22Rv1 (cell line): ENCODE measurements at regions not wholly inside any gene's neighbourhood (a gene's known extent, or its start where the extent isn't known, plus 50 kb on each side); places are given as distances from the start of the nearest gene placed in this dataset.

Experiments used
- ZFX ChIP-seq: fragments of 450-650 bp; IDR thresholded peaks from 2 replicates; pipeline ENCODE4 v1.6.1; 2017; ENCODE audit warnings: antibody characterized with exemption, borderline replicate concordance
- TF ChIP-seq, protein P1 (sequence below): fragments of 450-650 bp; IDR thresholded peaks from 2 replicates; pipeline ENCODE4 v1.5.1; 2017; ENCODE audit warnings: mild to moderate bottlenecking

DNA sequence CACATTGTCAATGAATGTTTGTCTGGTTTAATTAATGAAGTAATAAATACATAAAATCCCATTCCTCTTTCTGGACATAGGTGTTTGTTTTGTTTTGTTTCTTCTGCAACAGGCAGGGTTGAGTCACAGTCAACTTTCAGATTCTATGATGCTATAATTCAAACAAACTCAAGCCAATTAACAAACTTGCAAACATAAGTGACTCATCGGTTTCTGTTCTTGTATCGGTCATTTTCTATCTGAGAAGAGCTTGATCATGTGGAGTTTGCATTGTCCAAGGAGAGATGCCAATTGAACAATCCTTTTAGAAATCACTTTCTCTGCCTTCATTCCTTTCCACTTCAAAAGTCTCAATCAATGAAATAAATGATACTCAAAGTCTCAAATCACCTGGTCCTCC is 294.2 kb upstream of the C16orf82 start:
- TF ChIP-seq, protein P1, sequence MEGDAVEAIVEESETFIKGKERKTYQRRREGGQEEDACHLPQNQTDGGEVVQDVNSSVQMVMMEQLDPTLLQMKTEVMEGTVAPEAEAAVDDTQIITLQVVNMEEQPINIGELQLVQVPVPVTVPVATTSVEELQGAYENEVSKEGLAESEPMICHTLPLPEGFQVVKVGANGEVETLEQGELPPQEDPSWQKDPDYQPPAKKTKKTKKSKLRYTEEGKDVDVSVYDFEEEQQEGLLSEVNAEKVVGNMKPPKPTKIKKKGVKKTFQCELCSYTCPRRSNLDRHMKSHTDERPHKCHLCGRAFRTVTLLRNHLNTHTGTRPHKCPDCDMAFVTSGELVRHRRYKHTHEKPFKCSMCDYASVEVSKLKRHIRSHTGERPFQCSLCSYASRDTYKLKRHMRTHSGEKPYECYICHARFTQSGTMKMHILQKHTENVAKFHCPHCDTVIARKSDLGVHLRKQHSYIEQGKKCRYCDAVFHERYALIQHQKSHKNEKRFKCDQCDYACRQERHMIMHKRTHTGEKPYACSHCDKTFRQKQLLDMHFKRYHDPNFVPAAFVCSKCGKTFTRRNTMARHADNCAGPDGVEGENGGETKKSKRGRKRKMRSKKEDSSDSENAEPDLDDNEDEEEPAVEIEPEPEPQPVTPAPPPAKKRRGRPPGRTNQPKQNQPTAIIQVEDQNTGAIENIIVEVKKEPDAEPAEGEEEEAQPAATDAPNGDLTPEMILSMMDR: no peak
- TF ChIP-seq ZFX: no peak
